AG09309 (cell line): ENCODE measurements at regions not wholly inside any gene's neighbourhood (a gene's known extent, or its start where the extent isn't known, plus 50 kb on each side); places are given as distances from the start of the nearest gene placed in this dataset.

Experiments
- DNase-seq: peaks from one replicate; pipeline ENCODE4 v3.0.0-alpha.2; 2010; ENCODE audit warnings: low read depth
- H3K4me3 ChIP-seq: 2 replicates; pipeline ENCODE4 v1.5.1; 2011; ENCODE audit warnings: mild to moderate bottlenecking, low read depth, low read length, moderate library complexity; ENCODE audit not compliant: control insufficient read depth
- CTCF ChIP-seq: IDR thresholded peaks from 2 replicates; pipeline ENCODE4 v1.5.1; 2011; ENCODE audit warnings: mild to moderate bottlenecking, low read depth, low read length, inconsistent platforms; ENCODE audit not compliant: insufficient read depth, control insufficient read depth; ENCODE audit errors: missing control alignments

- H3K4me3 ChIP-seq: no peak overlapping the region
- TF ChIP-seq CTCF: no peak
- DNase-seq: no peak
Observed at GRCh38 chr7:46723742-46724141, 802.7 kb upstream of the IGFBP3 start.

GRCh38 chr7:46723003-46723402, 801.9 kb upstream of the IGFBP3 start:
- DNase-seq: no peak
- no peak for TF ChIP-seq CTCF
- no peak overlapping the region for H3K4me3 ChIP-seq

GRCh38 chr7:46720761-46721160, 799.7 kb upstream of the IGFBP3 start:
- H3K4me3 ChIP-seq: no peak overlapping the region
- DNase-seq: no peak
- TF ChIP-seq CTCF: no peak

GRCh38 chr7:46719616-46720015, 798.5 kb upstream of the IGFBP3 start:
- no peak overlapping the region for H3K4me3 ChIP-seq
- no peak for DNase-seq
- no peak for TF ChIP-seq CTCF

- TF ChIP-seq CTCF: no peak
Observed at GRCh38 chr7:46716926-46717325, 795.9 kb upstream of the IGFBP3 start.

GRCh38 chr7:46715579-46715978, 794.5 kb upstream of the IGFBP3 start:
- no peak for DNase-seq
- no peak overlapping the region for H3K4me3 ChIP-seq
- TF ChIP-seq CTCF: no peak

More at GRCh38 chr7:46716926-46717325, 795.9 kb upstream of the IGFBP3 start:
- H3K4me3 ChIP-seq: no peak overlapping the region
- no peak for DNase-seq

GRCh38 chr7:46714904-46715303, 793.8 kb upstream of the IGFBP3 start:
- DNase-seq: no peak
- H3K4me3 ChIP-seq: no peak overlapping the region
- no peak for TF ChIP-seq CTCF
